WTC11 (cell line): ENCODE measurements at regions not wholly inside any gene's neighbourhood (a gene's known extent, or its start where the extent isn't known, plus 50 kb on each side); places are given as distances from the start of the nearest gene placed in this dataset.

Experiments
- ATF2 ChIP-seq: sonication (generic); formaldehyde crosslinking; IDR thresholded peaks from 2 replicates; pipeline ENCODE4 v1.8.1; 2022; ENCODE audit warnings: low read depth, missing genetic modification reagents, borderline replicate concordance
- ATF3 ChIP-seq: sonication (generic); formaldehyde crosslinking; conservative IDR thresholded peaks from 2 replicates; pipeline ENCODE4 v1.8.1; 2022; ENCODE audit warnings: mild to moderate bottlenecking, missing genetic modification reagents
- CTCF ChIP-seq: fragments of 200-600 bp; IDR thresholded peaks from 2 replicates; pipeline ENCODE4 v1.8.0; 2022; ENCODE audit warnings: antibody characterized with exemption
- E2F5 ChIP-seq: sonication (generic); formaldehyde crosslinking; IDR thresholded peaks from 2 replicates; pipeline ENCODE4 v1.8.1; 2022; ENCODE audit warnings: mild to moderate bottlenecking, moderate library complexity, missing genetic modification reagents
- ELF4 ChIP-seq: sonication (generic); formaldehyde crosslinking; IDR thresholded peaks from 2 replicates; pipeline ENCODE4 v1.8.1; 2022; ENCODE audit warnings: low read depth, mild to moderate bottlenecking, moderate library complexity, missing genetic modification reagents
- ETV6 ChIP-seq: sonication (generic); formaldehyde crosslinking; IDR thresholded peaks from 2 replicates; pipeline ENCODE4 v1.8.1; 2022; ENCODE audit warnings: mild to moderate bottlenecking, missing genetic modification reagents
- FOXP4 ChIP-seq: sonication (generic); formaldehyde crosslinking; IDR thresholded peaks from 2 replicates; pipeline ENCODE4 v1.8.0; 2022; ENCODE audit warnings: mild to moderate bottlenecking, missing genetic modification reagents
- HMGXB4 ChIP-seq: sonication (generic); formaldehyde crosslinking; IDR thresholded peaks from 2 replicates; pipeline ENCODE4 v1.8.1; 2023; ENCODE audit warnings: mild to moderate bottlenecking, moderate library complexity, missing genetic modification reagents
- MAX ChIP-seq: sonication (generic); formaldehyde crosslinking; IDR thresholded peaks from 2 replicates; pipeline ENCODE4 v1.8.0; 2022; ENCODE audit warnings: mild to moderate bottlenecking, missing genetic modification reagents
- USF1 ChIP-seq: sonication (generic); formaldehyde crosslinking; IDR thresholded peaks from 2 replicates; pipeline ENCODE4 v1.8.0; 2022; ENCODE audit warnings: mild to moderate bottlenecking, missing genetic modification reagents
- USF2 ChIP-seq: sonication (generic); formaldehyde crosslinking; IDR thresholded peaks from 2 replicates; pipeline ENCODE4 v1.8.1; 2023; ENCODE audit warnings: mild to moderate bottlenecking, missing genetic modification reagents, moderate library complexity
- ZNF263 ChIP-seq: sonication (generic); formaldehyde crosslinking; IDR thresholded peaks from 2 replicates; pipeline ENCODE4 v1.8.1; 2022; ENCODE audit warnings: low read depth, mild to moderate bottlenecking, moderate library complexity, missing genetic modification reagents

- TF ChIP-seq USF2 (CRISPR knock-in tag) (no peak), HMGXB4 (CRISPR knock-in tag) (no peak), E2F5 (CRISPR knock-in tag) (no peak), ETV6 (CRISPR knock-in tag) (no peak), ATF2 (CRISPR knock-in tag) (no peak), CTCF (no peak), ZNF263 (CRISPR knock-in tag) (no peak), USF1 (no peak), MAX (CRISPR knock-in tag) (no peak), ATF3 (CRISPR knock-in tag) (no peak), ELF4 (no peak), FOXP4 (CRISPR knock-in tag) (no peak)
Observed at GRCh38 chr6:108789475-108789874, 58.7 kb upstream of the ARMC2 start.
